Adrenal gland (tissue), 9 donors: ENCODE measurements at regions not wholly inside any gene's neighbourhood (a gene's known extent, or its start where the extent isn't known, plus 50 kb on each side); places are given as distances from the start of the nearest gene placed in this dataset.

Source experiments
- DNase-seq, 7 donors: peaks; one replicate each; pipeline ENCODE4 v3.0.0-alpha.2; 2019 to 2020
- H3K27ac ChIP-seq, 5 donors: fragments of 200-600 bp; sonication (generic) in 4 of 5; 1 replicate in 3 of 5; 2 replicates in 2 of 5; pipeline versions ENCODE4 v1.5.1 to v1.8.0; 2016 to 2020; ENCODE audit warnings: mild to moderate bottlenecking in 1 of 5
- H3K27me3 ChIP-seq: fragments of 200-600 bp; 2 replicates; pipeline ENCODE4 v1.8.0; 2021
- H3K36me3 ChIP-seq, 2 donors: fragments of 200-600 bp; replicated peaks in 1 of 2; 1 replicate in 1 of 2; 2 replicates in 1 of 2; pipeline versions ENCODE4 v1.5.1 to v1.8.0; 2018 to 2022
- H3K4me1 ChIP-seq, 2 donors: fragments of 200-600 bp; replicated peaks in 1 of 2; 1 replicate in 1 of 2; 2 replicates in 1 of 2; pipeline versions ENCODE4 v1.5.1 to v1.8.0; 2018 to 2021
- H3K4me3 ChIP-seq, 4 donors: fragments of 200-600 bp; sonication (generic) in 3 of 4; one replicate each; pipeline ENCODE4 v1.5.1; 2016 to 2018
- H3K9me3 ChIP-seq, 3 donors: fragments of 200-600 bp; sonication (generic) in 1 of 3; replicated peaks in 1 of 3; 1 replicate in 2 of 3; 2 replicates in 1 of 3; pipeline versions ENCODE4 v1.5.1 to v1.8.0; 2016 to 2021
- POLR2A ChIP-seq, 2 donors: fragments of 450-650 bp; IDR thresholded peaks; one replicate each; pipeline ENCODE4 v1.6.1; 2017; ENCODE audit warnings: antibody characterized with exemption in 2 of 2, mild to moderate bottlenecking in 2 of 2, moderate library complexity in 1 of 2
- WGBS, 4 donors: extraction: QIAGEN DNeasy Blood & Tissue Kit in 2 of 4; methylation state at CpG; one replicate each; pipeline versions ENCODE4 v1.1.5 to v1.1.7; 2013 to 2017; 5-methylcytosine and 5-hydroxymethylcytosine counted together
- intact Hi-C, 2 donors: fragments of 100-400 bp; cut with DNase I; formaldehyde crosslinking; loops; one replicate each; pipeline versions ENCODE4 v1.14.1 to v1.15.0; 2022 to 2023
- TF ChIP-seq, protein P1 (sequence below), 6 experiments: fragments of 450-650 bp in 4 of 6; fragments of 200-600 bp in 2 of 6; sonication (generic) in 1 of 6; IDR thresholded peaks; 1 replicate in 5 of 6; 2 replicates in 1 of 6; pipeline versions ENCODE4 v1.5.1 to v1.8.0; 2016 to 2021; ENCODE audit warnings: antibody characterized with exemption in 6 of 6, mild to moderate bottlenecking in 2 of 6, moderate library complexity in 1 of 6
- donor health status: healthy with polysubstance abuse.
- donor health status: Bipolar disorder and iron deficiency.
- donor health status: DM: yes; HTN: yes; CAD: no.
- donor health status: DM: no; HTN: no; CAD: no.
- donor health status: DM: no; HTN: no; CAD: no.

- Histone ChIP-seq H3K4me1 (no peaks in the 10 kb centered on the region), H3K4me3 (no peak overlapping the region)
- intact Hi-C loops, result no loop called here
Observed at GRCh38 chr10:83835945-83836745, 303.2 kb upstream of the GHITM start.

GRCh38 chr10:83848677-83849076, 290.6 kb upstream of the GHITM start:
- no peaks in the 10 kb centered on the region for H3K27me3 ChIP-seq
- peaks cover 0 to 9% of the 10 kb centered on the region in 2 donors for H3K4me1 ChIP-seq
- no peak for DNase-seq
- no peak overlapping the region for H3K4me3 ChIP-seq
- H3K36me3 ChIP-seq, result no peaks in the 10 kb centered on the region
- WGBS, 4 donors, result 64 to 82% (median 74%) methylated on average over 3 of the region's 3 CpGs
- no peaks in the 10 kb centered on the region for H3K9me3 ChIP-seq
- TF ChIP-seq, protein P1, sequence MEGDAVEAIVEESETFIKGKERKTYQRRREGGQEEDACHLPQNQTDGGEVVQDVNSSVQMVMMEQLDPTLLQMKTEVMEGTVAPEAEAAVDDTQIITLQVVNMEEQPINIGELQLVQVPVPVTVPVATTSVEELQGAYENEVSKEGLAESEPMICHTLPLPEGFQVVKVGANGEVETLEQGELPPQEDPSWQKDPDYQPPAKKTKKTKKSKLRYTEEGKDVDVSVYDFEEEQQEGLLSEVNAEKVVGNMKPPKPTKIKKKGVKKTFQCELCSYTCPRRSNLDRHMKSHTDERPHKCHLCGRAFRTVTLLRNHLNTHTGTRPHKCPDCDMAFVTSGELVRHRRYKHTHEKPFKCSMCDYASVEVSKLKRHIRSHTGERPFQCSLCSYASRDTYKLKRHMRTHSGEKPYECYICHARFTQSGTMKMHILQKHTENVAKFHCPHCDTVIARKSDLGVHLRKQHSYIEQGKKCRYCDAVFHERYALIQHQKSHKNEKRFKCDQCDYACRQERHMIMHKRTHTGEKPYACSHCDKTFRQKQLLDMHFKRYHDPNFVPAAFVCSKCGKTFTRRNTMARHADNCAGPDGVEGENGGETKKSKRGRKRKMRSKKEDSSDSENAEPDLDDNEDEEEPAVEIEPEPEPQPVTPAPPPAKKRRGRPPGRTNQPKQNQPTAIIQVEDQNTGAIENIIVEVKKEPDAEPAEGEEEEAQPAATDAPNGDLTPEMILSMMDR (IDR thresholded peaks at IDR 0.05), result no peak
- no peak for TF ChIP-seq POLR2A (IDR thresholded peaks at IDR 0.05)
- intact Hi-C loops, result no loop called here
- H3K27ac ChIP-seq, result no peak overlapping the region

More at GRCh38 chr10:83835945-83836745, 303.2 kb upstream of the GHITM start:
- 51 to 63% (median 58%) methylated on average over 3 of the region's 3 CpGs for WGBS, 4 donors
- no peak overlapping the region for H3K27ac ChIP-seq
- TF ChIP-seq, protein P1 (IDR thresholded peaks at IDR 0.05), result no peak
- no peak for TF ChIP-seq POLR2A (IDR thresholded peaks at IDR 0.05)
- H3K27me3 ChIP-seq, result no peaks in the 10 kb centered on the region
- no peak for DNase-seq
- H3K36me3 ChIP-seq, result no peaks in the 10 kb centered on the region
- H3K9me3 ChIP-seq, result no peaks in the 10 kb centered on the region

GRCh38 chr10:83849150-83849549, 290.2 kb upstream of the GHITM start:
- Histone ChIP-seq H3K9me3 (no peaks in the 10 kb centered on the region), H3K27me3 (no peaks in the 10 kb centered on the region), H3K4me1 (peaks cover 0 to 9% of the 10 kb centered on the region in 2 donors), H3K27ac (no peak overlapping the region), H3K4me3 (no peak overlapping the region), H3K36me3 (no peaks in the 10 kb centered on the region)
- no peak for DNase-seq
- TF ChIP-seq, protein P1 (IDR thresholded peaks at IDR 0.05), result no peak
- TF ChIP-seq POLR2A (IDR thresholded peaks at IDR 0.05), result no peak
- intact Hi-C loops, result no loop called here

GRCh38 chr10:83852146-83852545, 287.2 kb upstream of the GHITM start:
- 29 to 57% (median 48%) methylated on average over 1 of the region's 1 CpG for WGBS, 4 donors

More at GRCh38 chr10:83852146-83852545, 287.2 kb upstream of the GHITM start:
- no peaks in the 10 kb centered on the region for H3K27me3 ChIP-seq
- no peak overlapping the region for H3K4me3 ChIP-seq
- no peak overlapping the region for H3K27ac ChIP-seq
- DNase-seq, result no peak
- H3K4me1 ChIP-seq, result peaks cover 0 to 9% of the 10 kb centered on the region in 2 donors
- H3K36me3 ChIP-seq, result no peaks in the 10 kb centered on the region
- intact Hi-C loops, result no loop called here
- TF ChIP-seq POLR2A (IDR thresholded peaks at IDR 0.05), result no peak
- TF ChIP-seq, protein P1 (IDR thresholded peaks at IDR 0.05), result no peak
- no peaks in the 10 kb centered on the region for H3K9me3 ChIP-seq
